OCI-LY3 (cell line): ENCODE measurements at regions not wholly inside any gene's neighbourhood (a gene's known extent, or its start where the extent isn't known, plus 50 kb on each side); places are given as distances from the start of the nearest gene placed in this dataset.

Experiments
- H2AFZ ChIP-seq: fragments of 200-600, 300-600 bp; shearing (Covaris generic); 2 replicates; pipeline ENCODE4 v1.6.0; 2014; ENCODE audit warnings: antibody characterized with exemption, low read depth, low read length
- H3K27ac ChIP-seq: fragments of 200-600, 300-600 bp; sonication (generic); 2 replicates; pipeline ENCODE4 v1.5.1; 2014; ENCODE audit warnings: mild to moderate bottlenecking, low read length, moderate library complexity, mixed read lengths
- H3K27me3 ChIP-seq: fragments of 200-600, 300-600 bp; sonication (generic); 2 replicates; pipeline ENCODE4 v1.6.1; 2014; ENCODE audit warnings: low read depth, low read length, mixed read lengths
- H3K36me3 ChIP-seq: fragments of 200-600, 300-600 bp; sonication (generic); replicated peaks from 2 replicates; pipeline ENCODE3; 2014; ENCODE audit warnings: low read depth, low read length, mixed read lengths
- H3K4me1 ChIP-seq: fragments of 300-600, 200-600 bp; sonication (generic); 2 replicates; pipeline ENCODE4 v1.6.1; 2014; ENCODE audit warnings: low read length, mixed read lengths
- H3K4me2 ChIP-seq: fragments of 200-600, 300-600 bp; sonication (generic); 2 replicates; pipeline ENCODE4 v1.6.1; 2014; ENCODE audit warnings: low read length, mixed read lengths
- H3K4me3 ChIP-seq: fragments of 300-600, 200-600 bp; sonication (generic); 2 replicates; pipeline ENCODE4 v1.5.1; 2014; ENCODE audit warnings: antibody characterized with exemption, mild to moderate bottlenecking, low read length, moderate library complexity
- H3K79me2 ChIP-seq: fragments of 300-600, 200-600 bp; shearing (Covaris generic); 2 replicates; pipeline ENCODE4 v1.6.1; 2014; ENCODE audit warnings: mild to moderate bottlenecking, low read length, mixed read lengths
- H3K9ac ChIP-seq: fragments of 300-600, 200-600 bp; shearing (Covaris generic); 2 replicates; pipeline ENCODE4 v1.6.0; 2014; ENCODE audit warnings: mild to moderate bottlenecking, low read length, moderate library complexity
- H3K9me3 ChIP-seq: fragments of 200-600, 300-600 bp; shearing (Covaris generic); 2 replicates; pipeline ENCODE4 v1.6.1; 2014; ENCODE audit warnings: low read length, mixed read lengths; ENCODE audit not compliant: insufficient read depth
- H4K20me1 ChIP-seq: fragments of 200-600, 300-600 bp; sonication (generic); 2 replicates; pipeline ENCODE4 v1.6.1; 2016; ENCODE audit warnings: low read length, mixed read lengths; ENCODE audit not compliant: insufficient read depth
- EZH2phosphoT487 ChIP-seq: fragments of 200-600 bp; shearing (Covaris generic); IDR thresholded peaks from 2 replicates; pipeline ENCODE4 v1.6.1; 2018; ENCODE audit warnings: antibody characterized with exemption, mixed run types, low read depth
- TF ChIP-seq, protein P1 (sequence below): fragments of 200-600, 300-600 bp; sonication (generic); IDR thresholded peaks from 2 replicates; pipeline ENCODE4 v1.5.1; 2014; ENCODE audit warnings: antibody characterized with exemption, low read length, low read depth

DNA sequence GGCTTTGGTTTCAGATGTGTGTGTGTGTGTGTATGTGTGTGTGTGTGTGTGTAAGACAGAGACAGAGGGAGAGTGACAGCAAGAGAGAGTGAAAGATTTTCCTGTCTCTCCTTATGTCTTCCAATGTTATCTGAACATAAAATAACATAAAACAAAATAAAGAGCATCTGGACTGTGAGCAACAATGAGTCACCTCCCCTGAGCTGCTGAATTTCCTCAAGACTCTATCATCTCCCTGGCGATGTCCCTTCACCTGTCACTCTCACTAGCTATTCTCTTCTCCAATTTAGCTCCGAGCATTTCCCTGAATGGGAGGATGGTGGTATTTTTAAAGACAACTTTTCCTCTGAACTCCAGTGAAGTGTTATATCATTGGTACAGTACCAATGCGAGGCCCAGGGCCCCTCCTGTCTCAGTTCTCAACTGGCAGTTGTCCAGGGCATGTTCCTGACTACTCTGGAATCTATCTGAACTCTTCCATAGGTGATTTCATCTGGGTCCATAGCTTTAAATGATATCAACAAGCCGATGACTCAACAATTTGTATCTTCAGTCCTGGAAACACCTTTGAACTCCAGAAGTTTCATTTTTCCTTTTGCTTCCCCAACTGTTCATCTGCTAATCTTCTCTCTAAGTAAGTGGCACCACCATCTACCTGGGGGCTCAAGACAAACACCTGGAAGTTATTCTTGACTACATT, 195.0 kb upstream of the CLNK start:
- no peak overlapping the region for H3K9ac ChIP-seq
- H3K4me3 ChIP-seq = no peak overlapping the region
- H3K9me3 ChIP-seq = no peaks in the 10 kb centered on the region
- H3K79me2 ChIP-seq = no peaks in the 10 kb centered on the region
- no peaks in the 10 kb centered on the region for H3K27me3 ChIP-seq
- no peaks in the 10 kb centered on the region for H3K4me1 ChIP-seq
- no peak overlapping the region for H2AFZ ChIP-seq
- TF ChIP-seq, protein P1, sequence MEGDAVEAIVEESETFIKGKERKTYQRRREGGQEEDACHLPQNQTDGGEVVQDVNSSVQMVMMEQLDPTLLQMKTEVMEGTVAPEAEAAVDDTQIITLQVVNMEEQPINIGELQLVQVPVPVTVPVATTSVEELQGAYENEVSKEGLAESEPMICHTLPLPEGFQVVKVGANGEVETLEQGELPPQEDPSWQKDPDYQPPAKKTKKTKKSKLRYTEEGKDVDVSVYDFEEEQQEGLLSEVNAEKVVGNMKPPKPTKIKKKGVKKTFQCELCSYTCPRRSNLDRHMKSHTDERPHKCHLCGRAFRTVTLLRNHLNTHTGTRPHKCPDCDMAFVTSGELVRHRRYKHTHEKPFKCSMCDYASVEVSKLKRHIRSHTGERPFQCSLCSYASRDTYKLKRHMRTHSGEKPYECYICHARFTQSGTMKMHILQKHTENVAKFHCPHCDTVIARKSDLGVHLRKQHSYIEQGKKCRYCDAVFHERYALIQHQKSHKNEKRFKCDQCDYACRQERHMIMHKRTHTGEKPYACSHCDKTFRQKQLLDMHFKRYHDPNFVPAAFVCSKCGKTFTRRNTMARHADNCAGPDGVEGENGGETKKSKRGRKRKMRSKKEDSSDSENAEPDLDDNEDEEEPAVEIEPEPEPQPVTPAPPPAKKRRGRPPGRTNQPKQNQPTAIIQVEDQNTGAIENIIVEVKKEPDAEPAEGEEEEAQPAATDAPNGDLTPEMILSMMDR = no peak
- TF ChIP-seq EZH2phosphoT487 = no peak
- no peaks in the 10 kb centered on the region for H3K36me3 ChIP-seq
- no peak overlapping the region for H3K27ac ChIP-seq
- no peaks in the 10 kb centered on the region for H4K20me1 ChIP-seq
- H3K4me2 ChIP-seq = no peak overlapping the region

DNA sequence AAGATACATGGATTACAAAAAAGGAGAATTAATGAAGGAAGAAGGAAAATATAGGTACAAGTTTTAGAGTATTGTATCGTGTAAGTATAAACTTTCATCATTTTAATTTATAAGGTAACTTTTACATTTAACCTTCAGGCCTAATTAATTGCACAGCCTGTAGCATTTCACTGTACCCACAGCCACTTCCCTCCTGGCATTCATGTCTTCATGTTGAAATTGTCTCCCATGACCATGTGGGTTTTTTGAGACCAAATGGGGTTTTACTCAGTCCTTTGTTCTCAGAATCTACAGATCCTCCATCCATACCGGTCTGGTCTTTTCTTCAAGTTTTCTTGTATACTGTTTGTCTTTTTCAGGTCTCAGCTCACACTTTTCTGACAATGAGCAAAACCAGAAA, 194.3 kb upstream of the CLNK start:
- Histone ChIP-seq H3K79me2 (no peaks in the 10 kb centered on the region), H3K27ac (no peak overlapping the region)

DNA sequence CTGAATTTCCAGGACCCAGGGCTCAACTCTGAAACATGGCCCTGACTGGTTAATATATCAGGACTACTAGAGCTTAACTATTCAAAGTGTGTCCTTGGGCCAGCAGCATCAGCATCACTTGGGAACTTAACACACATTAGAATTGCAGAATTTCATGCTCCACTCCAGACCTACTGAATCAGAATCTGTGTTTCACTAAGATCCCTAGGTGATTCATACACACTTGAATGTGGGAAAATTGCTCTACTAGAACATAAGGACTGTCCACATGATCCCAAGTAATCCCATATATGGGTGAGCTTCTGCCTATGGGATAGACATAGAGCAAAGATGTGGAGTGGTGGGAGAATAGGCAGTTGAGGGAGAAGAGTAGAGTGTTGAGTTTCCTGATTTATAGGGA, 192.5 kb upstream of the CLNK start:
- H3K36me3 ChIP-seq = no peaks in the 10 kb centered on the region
- no peaks in the 10 kb centered on the region for H3K9me3 ChIP-seq
- no peak overlapping the region for H3K4me3 ChIP-seq
- H3K79me2 ChIP-seq = no peaks in the 10 kb centered on the region
- no peak overlapping the region for H3K4me2 ChIP-seq
- no peak overlapping the region for H3K9ac ChIP-seq
- no peak overlapping the region for H2AFZ ChIP-seq
- no peaks in the 10 kb centered on the region for H3K4me1 ChIP-seq
- no peaks in the 10 kb centered on the region for H4K20me1 ChIP-seq
- TF ChIP-seq EZH2phosphoT487 = no peak
- TF ChIP-seq, protein P1 = no peak
- H3K27me3 ChIP-seq = no peaks in the 10 kb centered on the region
- H3K27ac ChIP-seq = no peak overlapping the region

More for the DNA sequence above, 194.3 kb upstream of the CLNK start:
- no peaks in the 10 kb centered on the region for H4K20me1 ChIP-seq
- H3K9me3 ChIP-seq = no peaks in the 10 kb centered on the region
- H3K4me1 ChIP-seq = no peaks in the 10 kb centered on the region
- H3K9ac ChIP-seq = no peak overlapping the region
- H3K27me3 ChIP-seq = no peaks in the 10 kb centered on the region
- no peak overlapping the region for H3K4me3 ChIP-seq
- H2AFZ ChIP-seq = no peak overlapping the region
- TF ChIP-seq, protein P1 = no peak
- no peak for TF ChIP-seq EZH2phosphoT487
- H3K4me2 ChIP-seq = no peak overlapping the region
- H3K36me3 ChIP-seq = no peaks in the 10 kb centered on the region

DNA sequence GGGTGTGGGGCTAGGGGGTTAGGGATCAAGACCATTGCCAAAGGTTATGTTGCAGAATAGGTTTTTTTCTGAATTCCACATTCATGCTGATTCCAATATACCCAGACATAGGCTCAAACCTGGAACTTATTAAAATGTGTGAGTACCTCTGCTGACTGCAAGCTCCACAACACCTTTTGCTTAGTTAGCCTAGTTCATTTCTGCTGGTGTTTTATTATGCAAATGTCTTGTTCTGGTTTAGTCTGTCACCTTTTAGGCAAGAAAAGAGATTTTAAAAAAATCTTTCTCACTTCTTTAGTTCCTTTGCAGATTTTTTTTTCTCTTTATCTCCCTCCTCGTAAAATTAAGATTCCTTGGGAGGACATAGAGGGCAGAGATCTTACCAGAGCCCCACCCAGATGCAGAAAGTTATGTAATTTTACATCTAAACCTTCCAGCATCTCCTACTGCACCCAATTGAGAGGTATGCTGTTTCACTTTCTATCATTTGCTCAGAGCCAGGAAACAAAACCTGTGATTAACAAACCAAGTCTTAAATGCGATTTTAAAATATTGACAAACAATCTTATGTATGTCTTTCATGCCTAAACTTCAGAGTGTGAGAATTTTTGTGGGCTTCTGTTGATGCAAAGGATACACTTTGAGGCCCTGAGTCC, 190.7 kb upstream of the CLNK start:
- Histone ChIP-seq H3K4me2 (no peak overlapping the region), H3K36me3 (no peaks in the 10 kb centered on the region), H3K27ac (no peak overlapping the region), H3K9ac (no peak overlapping the region), H3K4me3 (no peak overlapping the region), H3K27me3 (no peaks in the 10 kb centered on the region), H2AFZ (no peak overlapping the region), H4K20me1 (no peaks in the 10 kb centered on the region), H3K4me1 (no peaks in the 10 kb centered on the region), H3K79me2 (no peaks in the 10 kb centered on the region), H3K9me3 (no peaks in the 10 kb centered on the region)
- TF ChIP-seq, protein P1 = no peak
- TF ChIP-seq EZH2phosphoT487 = no peak
